RWPE1 (cell line): ENCODE measurements at regions not wholly inside any gene's neighbourhood (a gene's known extent, or its start where the extent isn't known, plus 50 kb on each side); places are given as distances from the start of the nearest gene placed in this dataset.
A peak's percentile ranks its signal among the peaks of the same experiment; 100 is the strongest.

Source experiments
- CTCF ChIA-PET: fragments of 350-600 bp; sonication (Branson Sonifier 250); formaldehyde crosslinking; extraction: SDS; loops from one replicate; lab custom pipeline; 2021; lab: Yijun Ruan, JAX
- POLR2A ChIA-PET: fragments of 400-600 bp; formaldehyde crosslinking; extraction: SDS; loops from one replicate; lab custom pipeline; 2020; ENCODE audit warnings: antibody characterized with exemption; ENCODE audit not compliant: low non-redundant PET; lab: Yijun Ruan, JAX
- DNase-seq: peaks from one replicate; pipeline ENCODE4 v3.0.0; 2012; ENCODE audit warnings: low spot score
- H3K27ac ChIP-seq: fragments of 450-650 bp; 2 replicates; pipeline ENCODE4 v1.5.1; 2017
- TF ChIP-seq, protein P1 (sequence below): fragments of 450-650 bp; conservative IDR thresholded peaks from 2 replicates; pipeline ENCODE4 v1.5.1; 2017; ENCODE audit warnings: low read depth, mild to moderate bottlenecking

GRCh38 chr3:159534496-159534895 lies 454.1 kb upstream of the IL12A start:
- DNase-seq: no peak
- ChIA-PET CTCF (no interaction called here), POLR2A (no interaction called here)
- no peak overlapping the region for H3K27ac ChIP-seq
- TF ChIP-seq, protein P1, sequence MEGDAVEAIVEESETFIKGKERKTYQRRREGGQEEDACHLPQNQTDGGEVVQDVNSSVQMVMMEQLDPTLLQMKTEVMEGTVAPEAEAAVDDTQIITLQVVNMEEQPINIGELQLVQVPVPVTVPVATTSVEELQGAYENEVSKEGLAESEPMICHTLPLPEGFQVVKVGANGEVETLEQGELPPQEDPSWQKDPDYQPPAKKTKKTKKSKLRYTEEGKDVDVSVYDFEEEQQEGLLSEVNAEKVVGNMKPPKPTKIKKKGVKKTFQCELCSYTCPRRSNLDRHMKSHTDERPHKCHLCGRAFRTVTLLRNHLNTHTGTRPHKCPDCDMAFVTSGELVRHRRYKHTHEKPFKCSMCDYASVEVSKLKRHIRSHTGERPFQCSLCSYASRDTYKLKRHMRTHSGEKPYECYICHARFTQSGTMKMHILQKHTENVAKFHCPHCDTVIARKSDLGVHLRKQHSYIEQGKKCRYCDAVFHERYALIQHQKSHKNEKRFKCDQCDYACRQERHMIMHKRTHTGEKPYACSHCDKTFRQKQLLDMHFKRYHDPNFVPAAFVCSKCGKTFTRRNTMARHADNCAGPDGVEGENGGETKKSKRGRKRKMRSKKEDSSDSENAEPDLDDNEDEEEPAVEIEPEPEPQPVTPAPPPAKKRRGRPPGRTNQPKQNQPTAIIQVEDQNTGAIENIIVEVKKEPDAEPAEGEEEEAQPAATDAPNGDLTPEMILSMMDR: no peak

DNA sequence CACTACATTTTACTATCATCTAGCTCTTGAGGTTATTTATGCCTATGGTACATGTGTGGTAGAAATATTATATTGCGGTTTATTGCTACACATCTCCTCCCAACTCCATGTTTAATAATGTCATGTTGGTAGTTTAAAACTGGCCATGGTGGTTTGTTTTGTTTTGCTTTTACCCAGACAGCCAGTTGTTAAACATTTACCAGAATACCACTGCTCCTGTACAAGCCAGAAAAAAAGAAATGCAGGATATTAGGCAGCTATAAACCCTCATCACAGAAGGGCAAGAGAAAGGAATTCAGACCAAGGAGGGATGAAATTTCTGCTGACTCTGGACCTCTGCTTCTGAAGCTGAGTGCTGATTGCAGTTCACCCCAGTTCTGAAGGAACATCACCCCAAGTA lies 451.8 kb upstream of the IL12A start:
- H3K27ac ChIP-seq: no peak overlapping the region
- no peak for DNase-seq
- TF ChIP-seq, protein P1: no peak
- CTCF ChIA-PET: no interaction called here
- POLR2A ChIA-PET: no interaction called here

DNA sequence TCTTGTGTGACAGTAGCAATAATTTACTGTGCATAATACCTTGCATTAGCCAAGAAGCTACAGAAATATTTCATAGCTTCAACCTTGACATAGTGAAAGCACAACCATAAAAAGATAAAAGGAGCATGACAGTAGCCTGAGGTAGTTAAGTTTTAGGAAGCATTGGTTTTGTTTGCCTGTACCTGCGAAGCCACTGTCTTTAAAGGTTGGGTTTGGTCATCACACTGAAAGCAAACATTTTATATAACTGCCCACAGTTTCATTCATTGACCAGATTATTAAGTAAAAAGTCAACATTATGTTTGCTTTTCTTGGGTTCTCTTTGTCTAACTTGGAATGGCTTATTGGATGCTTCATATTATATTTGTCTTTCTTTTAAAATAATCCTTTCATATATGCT lies 450.1 kb upstream of the IL12A start:
- CTCF ChIA-PET: no interaction called here
- TF ChIP-seq, protein P1: no peak
- POLR2A ChIA-PET: no interaction called here
- H3K27ac ChIP-seq: no peak overlapping the region
- DNase-seq: no peak

DNA sequence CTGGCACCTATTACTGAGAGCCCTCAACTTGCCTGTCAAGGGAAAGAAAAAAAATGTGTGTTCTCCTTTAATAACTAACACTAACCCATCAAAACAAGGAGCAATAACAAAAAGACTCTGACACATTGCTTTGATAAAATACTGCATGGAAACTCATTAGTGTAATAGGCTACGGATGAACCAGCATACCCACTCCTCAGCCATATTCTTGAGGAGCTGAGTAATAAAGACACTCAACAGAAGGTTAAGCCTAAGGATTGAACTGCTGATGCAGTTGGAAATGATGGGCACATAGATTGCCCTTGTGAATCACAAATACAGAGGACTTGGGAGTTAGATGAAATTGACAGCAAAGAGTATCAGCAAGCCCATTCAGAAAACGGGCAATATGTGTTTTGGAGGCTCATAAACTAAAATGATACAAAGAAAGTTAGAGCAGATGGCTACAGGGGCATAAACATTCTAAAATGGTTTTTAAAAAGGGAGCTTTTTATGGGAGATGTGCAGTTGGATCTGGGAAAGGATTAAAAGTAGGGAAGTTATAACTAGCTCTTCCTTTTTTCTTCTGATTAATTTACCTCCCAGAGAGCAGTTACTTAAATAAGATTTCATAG lies 447.6 kb upstream of the IL12A start:
- POLR2A ChIA-PET: no interaction called here
- TF ChIP-seq, protein P1: no peak
- DNase-seq: no peak
- CTCF ChIA-PET: no interaction called here
- no peak overlapping the region for H3K27ac ChIP-seq

DNA sequence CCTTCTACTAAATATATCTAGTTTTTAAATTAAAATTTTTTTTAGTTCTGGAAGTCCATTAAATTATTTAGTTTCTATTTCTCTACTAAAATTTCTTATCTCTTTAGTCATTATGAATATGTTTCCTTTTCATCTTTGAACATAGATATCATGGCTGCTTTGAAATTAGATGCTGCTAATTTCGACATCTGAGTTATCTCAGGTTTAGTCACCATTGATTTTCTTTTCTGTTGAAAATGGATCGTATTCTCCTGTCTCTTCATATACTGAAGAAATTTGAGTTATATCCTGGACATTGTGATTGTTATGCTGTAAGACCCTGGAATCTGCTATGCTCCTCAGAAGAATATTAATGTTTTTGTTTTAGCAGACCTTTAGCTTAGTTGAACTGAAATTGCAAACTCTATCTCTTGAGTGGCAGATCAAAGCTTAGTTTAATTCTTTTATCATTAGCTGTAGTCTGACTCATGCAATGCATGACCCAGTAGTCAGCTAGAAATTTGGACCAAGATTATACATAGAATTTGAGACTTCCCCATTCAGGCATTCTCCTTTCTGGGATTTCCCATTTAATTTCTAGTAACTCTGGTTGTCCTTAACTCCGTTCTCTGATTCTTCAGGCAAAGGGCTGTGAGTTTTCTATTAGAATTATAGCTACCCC lies 439.8 kb upstream of the IL12A start:
- ChIA-PET CTCF (interaction anchor here (0.5 to 0.7 kb wide), 2 partner anchors 15 to 178 kb away, joined by 3 read pairs; no protein-coding TSS in a partner anchor), POLR2A (no interaction called here)
- no peak overlapping the region for H3K27ac ChIP-seq
- DNase-seq: peak; percentile 26
- TF ChIP-seq, protein P1: no peak

DNA sequence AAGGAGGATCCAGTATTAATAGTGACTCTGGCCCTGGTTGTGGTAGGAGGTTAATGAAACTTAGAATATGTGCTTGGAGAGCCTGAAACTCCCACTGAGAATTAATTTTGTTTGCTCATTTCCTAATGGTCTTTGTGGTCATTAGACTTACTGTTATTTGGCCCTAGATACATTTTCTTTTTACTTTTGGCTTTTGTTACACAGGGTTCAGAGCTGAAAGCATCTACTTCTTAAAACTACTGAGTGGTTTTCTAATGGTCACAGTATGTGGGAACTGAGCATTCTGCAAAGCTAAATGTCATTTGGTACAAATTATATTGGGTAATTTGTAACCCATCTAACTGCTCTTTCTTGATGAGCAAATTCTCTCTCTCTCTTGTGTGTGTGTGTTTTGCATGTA lies 433.4 kb upstream of the IL12A start:
- ChIA-PET CTCF (no interaction called here), POLR2A (no interaction called here)
- H3K27ac ChIP-seq: no peak overlapping the region
- TF ChIP-seq, protein P1: no peak
- DNase-seq: no peak
